Spleen (tissue), 7 donors: ENCODE measurements at regions not wholly inside any gene's neighbourhood (a gene's known extent, or its start where the extent isn't known, plus 50 kb on each side); places are given as distances from the start of the nearest gene placed in this dataset.

ENCODE experiments used
- CTCF ChIP-seq, 11 experiments: fragments of 200-600 bp in 7 of 11; fragments of 450-650 bp in 4 of 11; sonication (generic) in 4 of 11; IDR thresholded peaks in 8 of 11; conservative IDR thresholded peaks in 3 of 11; 1 replicate in 7 of 11; 2 replicates in 4 of 11; pipeline versions ENCODE4 v1.4.0 to v1.8.0; 2016 to 2021; ENCODE audit warnings: antibody characterized with exemption in 11 of 11, inconsistent platforms in 4 of 11, mild to moderate bottlenecking in 1 of 11
- POLR2A ChIP-seq, 3 donors: fragments of 450-650 bp; IDR thresholded peaks; one replicate each; pipeline ENCODE4 v1.5.1; 2017; ENCODE audit warnings: antibody characterized with exemption in 3 of 3, mild to moderate bottlenecking in 1 of 3
- POLR2AphosphoS5 ChIP-seq, 3 donors: sonication (generic); formaldehyde crosslinking; IDR thresholded peaks; one replicate each; pipeline ENCODE4 v1.5.1; 2017; ENCODE audit warnings: antibody characterized with exemption in 3 of 3
- donor health status: DM: no; HTN: no; CAD: no; lungs with moderate emphysema.
- donor health status: DM: no; HTN: no; CAD: no.
- donor health status: DM: no; HTN: no; CAD: no.

GRCh38 chr16:50964491-50964890 is 186.6 kb downstream of the SALL1 start:
- no peak for TF ChIP-seq CTCF (IDR thresholded peaks at IDR 0.05 in 8 of 11, conservative IDR thresholded peaks at IDR 0.05 in 3 of 11)
- no peak for TF ChIP-seq POLR2A (IDR thresholded peaks at IDR 0.05)
- no peak for TF ChIP-seq POLR2AphosphoS5 (IDR thresholded peaks at IDR 0.05)
